ENCODE measurements at regions not wholly inside any gene's neighbourhood (a gene's known extent, or its start where the extent isn't known, plus 50 kb on each side); places are given as distances from the start of the nearest gene placed in this dataset.
"Not testable (repeated sequence)": the region's sequence is repeated elsewhere in the genome, so short reads cannot be mapped to it uniquely, and the experiment has no call there.

DNA sequence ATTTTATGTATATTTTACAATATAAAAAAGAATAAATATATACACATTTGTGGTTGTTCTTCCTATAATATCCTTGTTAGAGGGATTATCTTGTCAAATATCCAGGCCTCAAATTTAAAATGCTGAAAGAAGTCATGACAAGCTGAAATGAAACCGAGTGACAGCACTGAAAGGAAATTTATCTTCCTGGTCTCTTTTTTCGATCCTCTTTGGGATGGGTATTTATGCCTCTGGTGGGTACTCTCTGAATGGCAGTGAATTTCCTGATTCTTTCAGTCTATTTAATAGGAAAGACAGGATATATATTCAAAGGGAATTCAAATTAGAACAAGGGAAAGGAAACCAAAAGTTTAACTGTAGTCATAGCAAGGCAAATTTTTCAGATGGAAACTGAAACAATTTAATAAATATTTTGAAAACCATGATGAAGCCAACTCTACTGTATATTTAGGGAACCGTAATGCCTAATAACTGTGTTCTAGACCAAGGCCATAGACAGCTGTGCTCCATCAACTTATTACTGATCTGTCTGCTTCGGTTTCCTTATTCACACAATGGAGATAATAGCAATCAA lies 97.9 kb downstream of the DLEU7 start:
- no peaks in the 10 kb centered on the region for H3K36me3 ChIP-seq (ENCODE audit: control insufficient read depth in 2 of 3, insufficient read depth in 3 of 3, low read length in 3 of 3)
- peaks cover 0 to 3% (median 0%) of the 10 kb centered on the region in 5 donors for H3K36me3 Mint-ChIP-seq
- CTCF ChIA-PET, result no interaction called here
- peaks cover 0 to 23% (median 3%) of the 10 kb centered on the region in 5 donors for H3K27me3 Mint-ChIP-seq
- peaks cover 0 to 5% (median 0%) of the 10 kb centered on the region in 11 donors for H3K9me3 Mint-ChIP-seq
- no peak overlapping the region for H3K27ac Mint-ChIP-seq
- no peaks in the 10 kb centered on the region for H3K27me3 ChIP-seq (ENCODE audit: control insufficient read depth in 2 of 2, insufficient read depth in 2 of 2, low read length in 2 of 2)
- POLR2A ChIA-PET, result no interaction called here
- no peaks in the 10 kb centered on the region for H3K4me1 ChIP-seq (ENCODE audit: control insufficient read depth in 2 of 2, insufficient read depth in 2 of 2, low read length in 2 of 2)
- no peak overlapping the region for H3K4me3 Mint-ChIP-seq
- ATAC-seq (no peak), DNase-seq (no peak)
- peaks cover 0 to 5% (median 0%) of the 10 kb centered on the region in 7 donors for H3K4me1 Mint-ChIP-seq
- H3K9me3 ChIP-seq (ENCODE audit: control insufficient read depth in 2 of 3, low read length in 3 of 3), result no peaks in the 10 kb centered on the region
- H3K4me3 ChIP-seq (ENCODE audit: low read length), result no peak overlapping the region
- no peak overlapping the region for H3K27ac ChIP-seq (ENCODE audit: low read depth, low read length)
- intact Hi-C loops (cut with micrococcal nuclease), result no loop called here

DNA sequence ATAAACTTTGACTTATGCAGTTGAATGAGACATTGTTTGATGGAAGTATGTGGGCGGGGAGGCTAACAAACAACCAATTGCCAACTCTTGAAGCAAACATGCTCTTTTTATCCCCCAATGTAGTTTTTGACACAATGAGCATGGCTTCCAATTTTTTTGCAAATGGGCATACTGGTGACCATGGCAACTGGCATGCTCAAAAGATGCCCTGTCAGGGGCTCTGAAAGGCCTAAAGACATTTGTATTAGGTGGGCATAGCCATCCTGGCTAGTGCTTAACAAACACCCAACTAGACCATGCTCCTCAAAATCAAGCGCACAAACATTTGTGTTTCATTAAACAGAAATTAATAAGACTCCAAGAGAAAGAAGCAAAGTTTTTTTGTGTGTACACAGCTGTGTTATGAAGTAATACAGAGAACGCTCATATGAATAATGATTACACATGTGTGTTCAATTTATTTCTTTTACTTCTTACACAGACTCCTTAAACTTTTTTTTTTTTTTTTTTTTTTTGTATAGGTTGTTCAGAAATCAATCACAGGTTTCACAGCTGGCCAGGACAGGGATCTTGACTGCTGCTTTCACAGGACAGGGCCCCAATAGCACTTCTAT lies 95.6 kb downstream of the DLEU7 start:
- POLR2A ChIA-PET, result no interaction called here
- Histone ChIP-seq H3K27ac (ENCODE audit: low read depth, low read length) (no peak overlapping the region), H3K36me3 (ENCODE audit: control insufficient read depth in 2 of 3, insufficient read depth in 3 of 3, low read length in 3 of 3) (no peaks in the 10 kb centered on the region), H3K4me1 (ENCODE audit: control insufficient read depth in 2 of 2, insufficient read depth in 2 of 2, low read length in 2 of 2) (no peaks in the 10 kb centered on the region), H3K9me3 (ENCODE audit: control insufficient read depth in 2 of 3, low read length in 3 of 3) (no peaks in the 10 kb centered on the region), H3K4me3 (ENCODE audit: low read length) (no peak overlapping the region), H3K27me3 (ENCODE audit: control insufficient read depth in 2 of 2, insufficient read depth in 2 of 2, low read length in 2 of 2) (no peaks in the 10 kb centered on the region)
- peaks cover 0 to 1% (median 0%) of the 10 kb centered on the region in 5 donors for H3K36me3 Mint-ChIP-seq
- H3K27me3 Mint-ChIP-seq, result peaks cover 5 to 21% (median 6%) of the 10 kb centered on the region in 5 donors
- no peak overlapping the region for H3K4me3 Mint-ChIP-seq
- H3K4me1 Mint-ChIP-seq, result peaks cover 0 to 6% (median 0%) of the 10 kb centered on the region in 7 donors
- H3K27ac Mint-ChIP-seq, result no peak overlapping the region
- DNase-seq (no peak), ATAC-seq (no peak)
- intact Hi-C loops (cut with micrococcal nuclease), result no loop called here
- H3K9me3 Mint-ChIP-seq, result peaks cover 0 to 6% (median 0%) of the 10 kb centered on the region in 11 donors
- CTCF ChIA-PET, result no interaction called here

DNA sequence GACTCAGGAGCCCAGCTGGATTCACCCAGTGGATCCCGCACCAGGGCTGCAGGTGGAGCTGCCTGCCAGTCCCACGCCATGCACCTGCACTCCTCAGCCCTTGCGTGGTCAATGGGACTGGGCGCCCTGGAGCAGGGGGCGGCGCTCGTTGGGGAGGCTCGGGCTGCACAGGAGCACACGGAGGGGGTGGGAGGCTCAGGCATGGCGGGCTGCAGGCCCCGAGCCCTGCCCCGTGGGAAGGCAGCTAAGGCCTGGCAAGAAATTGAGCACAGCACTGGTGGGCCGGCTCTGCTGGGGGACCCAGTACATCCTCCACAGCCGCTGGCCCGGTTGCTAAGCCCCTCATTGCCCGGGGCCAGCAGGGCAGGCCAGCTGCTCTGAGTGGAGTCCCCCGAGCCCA lies 90.3 kb downstream of the DLEU7 start:
- Mint-ChIP-seq H3K4me1 (peaks cover 0 to 14% (median 8%) of the 10 kb centered on the region in 7 donors), H3K27me3 (peaks cover 9 to 22% (median 13%) of the 10 kb centered on the region in 5 donors)
- POLR2A ChIA-PET; H3K36me3 ChIP-seq (ENCODE audit: control insufficient read depth in 2 of 3, insufficient read depth in 3 of 3, low read length in 3 of 3); CTCF ChIA-PET; ATAC-seq; H3K4me3 ChIP-seq (ENCODE audit: low read length); H3K36me3 Mint-ChIP-seq; H3K9me3 Mint-ChIP-seq; H3K4me1 ChIP-seq (ENCODE audit: control insufficient read depth in 2 of 2, insufficient read depth in 2 of 2, low read length in 2 of 2); H3K27ac Mint-ChIP-seq; H3K27ac ChIP-seq (ENCODE audit: low read depth, low read length); H3K9me3 ChIP-seq (ENCODE audit: control insufficient read depth in 2 of 3, low read length in 3 of 3); DNase-seq; H3K27me3 ChIP-seq (ENCODE audit: control insufficient read depth in 2 of 2, insufficient read depth in 2 of 2, low read length in 2 of 2); H3K4me3 Mint-ChIP-seq; intact Hi-C loops (cut with micrococcal nuclease): not testable (repeated sequence)

DNA sequence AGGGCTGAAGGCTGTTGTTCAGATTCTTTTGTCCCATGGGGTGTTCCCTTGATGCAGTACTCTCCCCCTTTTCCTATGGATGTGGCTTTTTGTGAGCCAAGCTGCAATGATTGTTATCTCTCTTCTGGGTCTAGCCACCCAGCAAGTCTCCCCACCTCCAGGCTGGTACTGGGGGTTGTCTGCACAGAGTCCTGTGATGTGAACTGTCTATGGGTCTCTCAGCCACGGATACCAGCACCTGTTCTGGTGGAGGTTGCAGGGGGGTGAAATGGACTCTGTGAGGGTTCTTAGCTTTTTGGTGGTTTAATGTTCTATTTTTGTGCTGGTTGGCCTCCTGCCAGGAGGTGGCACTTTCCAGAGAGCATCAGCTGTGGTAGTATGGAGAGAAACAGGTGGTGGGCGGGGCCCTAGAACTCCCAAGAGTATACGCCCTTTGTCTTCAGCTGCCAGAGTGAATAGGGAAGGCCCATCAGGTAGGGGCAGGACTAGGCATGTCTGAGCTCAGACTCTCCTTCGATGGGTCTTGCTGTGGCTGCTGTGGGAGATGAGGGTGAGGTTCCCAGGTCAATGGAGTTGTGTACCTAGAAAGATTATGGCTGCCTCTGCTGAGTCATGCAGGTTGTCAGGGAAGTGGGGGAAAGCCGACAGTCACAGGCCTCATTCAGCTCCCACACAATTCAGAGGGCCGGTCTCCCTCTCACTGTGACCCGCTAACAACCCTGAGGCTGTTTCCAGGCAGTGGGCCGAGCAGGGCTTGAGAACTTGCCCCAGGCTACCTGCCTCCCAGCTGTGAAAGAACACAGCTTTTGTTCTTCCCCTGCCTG lies 87.4 kb downstream of the DLEU7 start:
- H3K27ac Mint-ChIP-seq; H3K36me3 Mint-ChIP-seq; H3K4me3 Mint-ChIP-seq; ATAC-seq; H3K27me3 ChIP-seq (ENCODE audit: control insufficient read depth in 2 of 2, insufficient read depth in 2 of 2, low read length in 2 of 2); POLR2A ChIA-PET; H3K9me3 Mint-ChIP-seq; intact Hi-C loops (cut with micrococcal nuclease); H3K4me1 ChIP-seq (ENCODE audit: control insufficient read depth in 2 of 2, insufficient read depth in 2 of 2, low read length in 2 of 2); H3K9me3 ChIP-seq (ENCODE audit: control insufficient read depth in 2 of 3, low read length in 3 of 3); H3K27ac ChIP-seq (ENCODE audit: low read depth, low read length); DNase-seq; H3K4me3 ChIP-seq (ENCODE audit: low read length); H3K36me3 ChIP-seq (ENCODE audit: control insufficient read depth in 2 of 3, insufficient read depth in 3 of 3, low read length in 3 of 3): not testable (repeated sequence)
- peaks cover 0 to 14% (median 8%) of the 10 kb centered on the region in 7 donors for H3K4me1 Mint-ChIP-seq
- CTCF ChIA-PET, result interaction anchor here (1.2 kb wide), 1 partner anchor 780 kb away, joined by 3 read pairs; no protein-coding TSS in a partner anchor
- H3K27me3 Mint-ChIP-seq, result peaks cover 0 to 31% (median 13%) of the 10 kb centered on the region in 5 donors

DNA sequence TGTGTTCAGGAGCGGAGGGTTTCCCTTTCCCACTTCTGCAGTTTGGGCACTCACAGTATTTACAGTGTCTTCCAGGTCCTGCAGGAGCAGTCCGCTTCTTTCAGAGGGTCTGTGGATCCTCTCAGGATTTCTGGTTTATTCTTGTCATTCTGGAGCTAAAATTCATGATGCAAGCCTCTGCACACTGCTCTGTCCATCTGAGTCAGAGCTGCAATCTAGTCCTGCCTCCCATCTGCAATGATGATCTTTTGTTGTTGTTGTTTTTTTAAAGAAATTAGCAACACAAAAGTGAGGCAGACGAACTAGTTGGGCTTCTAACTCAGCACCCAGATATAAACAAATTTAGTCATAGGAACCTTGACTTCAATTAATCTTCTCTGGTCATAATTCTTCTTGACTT lies 86.5 kb downstream of the DLEU7 start:
- H3K4me1 ChIP-seq (ENCODE audit: control insufficient read depth in 2 of 2, insufficient read depth in 2 of 2, low read length in 2 of 2), result no peaks in the 10 kb centered on the region
- H3K4me3 ChIP-seq (ENCODE audit: low read length), result no peak overlapping the region
- CTCF ChIA-PET, result no interaction called here
- POLR2A ChIA-PET, result no interaction called here
- H3K27me3 ChIP-seq (ENCODE audit: control insufficient read depth in 2 of 2, insufficient read depth in 2 of 2, low read length in 2 of 2), result no peaks in the 10 kb centered on the region
- intact Hi-C loops (cut with micrococcal nuclease), result no loop called here
- peaks cover 0 to 25% (median 7%) of the 10 kb centered on the region in 5 donors for H3K27me3 Mint-ChIP-seq
- H3K9me3 ChIP-seq (ENCODE audit: control insufficient read depth in 2 of 3, low read length in 3 of 3), result no peaks in the 10 kb centered on the region
- H3K4me3 Mint-ChIP-seq, result no peak overlapping the region
- peak overlapping the region in 1 of 9 donors; percentile 76 for H3K27ac Mint-ChIP-seq
- peaks cover 0 to 3% (median 0%) of the 10 kb centered on the region in 11 donors for H3K9me3 Mint-ChIP-seq
- H3K27ac ChIP-seq (ENCODE audit: low read depth, low read length), result no peak overlapping the region
- H3K36me3 Mint-ChIP-seq, result peaks cover 0 to 4% (median 2%) of the 10 kb centered on the region in 5 donors
- H3K4me1 Mint-ChIP-seq, result peaks cover 0 to 11% (median 5%) of the 10 kb centered on the region in 7 donors
- ATAC-seq (no peak), DNase-seq (no peak)
- no peaks in the 10 kb centered on the region for H3K36me3 ChIP-seq (ENCODE audit: control insufficient read depth in 2 of 3, insufficient read depth in 3 of 3, low read length in 3 of 3)

DNA sequence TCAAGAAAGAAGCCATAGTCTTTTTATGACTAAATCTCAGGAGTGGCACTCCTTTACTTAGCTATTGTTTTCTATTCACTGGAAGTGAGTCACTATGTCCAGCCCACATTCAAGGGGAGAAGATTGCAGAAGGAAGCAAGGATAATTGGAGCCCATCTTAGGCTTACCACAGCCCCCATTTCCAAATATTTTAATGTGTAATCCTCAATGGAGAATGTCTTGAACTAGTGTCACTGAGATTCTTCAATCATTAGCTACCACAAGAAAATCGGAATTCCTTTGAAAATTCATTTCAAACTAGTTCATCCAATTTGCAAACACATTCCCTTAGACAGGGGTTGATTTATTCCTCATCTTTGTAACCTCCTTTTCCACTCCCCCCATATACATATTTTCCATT lies 84.7 kb downstream of the DLEU7 start:
- Mint-ChIP-seq H3K9me3 (peaks cover 0 to 3% (median 0%) of the 10 kb centered on the region in 11 donors), H3K27ac (peak overlapping the region in 1 of 9 donors; percentile 1), H3K27me3 (peaks cover 0 to 25% (median 5%) of the 10 kb centered on the region in 5 donors), H3K36me3 (peaks cover 0 to 4% (median 2%) of the 10 kb centered on the region in 5 donors), H3K4me1 (peaks cover 0 to 11% (median 5%) of the 10 kb centered on the region in 7 donors), H3K4me3 (no peak overlapping the region)
- Histone ChIP-seq H3K27ac (ENCODE audit: low read depth, low read length) (no peak overlapping the region), H3K9me3 (ENCODE audit: control insufficient read depth in 2 of 3, low read length in 3 of 3) (no peaks in the 10 kb centered on the region), H3K27me3 (ENCODE audit: control insufficient read depth in 2 of 2, insufficient read depth in 2 of 2, low read length in 2 of 2) (no peaks in the 10 kb centered on the region), H3K36me3 (ENCODE audit: control insufficient read depth in 2 of 3, insufficient read depth in 3 of 3, low read length in 3 of 3) (no peaks in the 10 kb centered on the region), H3K4me3 (ENCODE audit: low read length) (no peak overlapping the region), H3K4me1 (ENCODE audit: control insufficient read depth in 2 of 2, insufficient read depth in 2 of 2, low read length in 2 of 2) (no peaks in the 10 kb centered on the region)
- POLR2A ChIA-PET, result no interaction called here
- ATAC-seq (no peak), DNase-seq (no peak)
- CTCF ChIA-PET, result interaction anchor here (0.6 kb wide), 1 partner anchor 14 kb away, joined by 3 read pairs; no protein-coding TSS in a partner anchor
- intact Hi-C loops (cut with micrococcal nuclease), result no loop called here

Measured in naive thymus-derived CD4-positive, alpha-beta T cell (primary cell).